Sigmoid colon (tissue), 6 donors: ENCODE measurements at regions not wholly inside any gene's neighbourhood (a gene's known extent, or its start where the extent isn't known, plus 50 kb on each side); places are given as distances from the start of the nearest gene placed in this dataset.

ENCODE experiments used
- DNase-seq: peaks from one replicate; pipeline ENCODE4 v3.0.0-alpha.2; 2019
- H3K27ac ChIP-seq, 4 donors: fragments of 200-600 bp; sonication (generic); one replicate each; pipeline ENCODE4 v1.5.1; 2016 to 2019; ENCODE audit warnings: mild to moderate bottlenecking in 1 of 4
- H3K27me3 ChIP-seq, 3 donors: fragments of 200-600 bp; sonication (generic); one replicate each; pipeline ENCODE4 v1.5.1; 2019; ENCODE audit warnings: mild to moderate bottlenecking in 1 of 3
- H3K36me3 ChIP-seq, 4 donors: fragments of 200-600 bp; sonication (generic); one replicate each; pipeline ENCODE4 v1.5.1; 2016 to 2019
- H3K4me1 ChIP-seq, 4 donors: fragments of 200-600 bp; sonication (generic); one replicate each; pipeline ENCODE4 v1.5.1; 2017 to 2019
- H3K4me3 ChIP-seq, 4 donors: fragments of 200-600 bp; sonication (generic); one replicate each; pipeline ENCODE4 v1.5.1; 2017 to 2019; ENCODE audit warnings: mild to moderate bottlenecking in 2 of 4, moderate library complexity in 1 of 4
- H3K9me3 ChIP-seq, 4 donors: fragments of 200-600 bp in 3 of 4; sonication (generic) in 3 of 4; one replicate each; pipeline versions ENCODE4 v1.5.1 to v1.6.1; 2013 to 2019
- EP300 ChIP-seq, 4 donors: sonication (generic); formaldehyde crosslinking; IDR thresholded peaks; one replicate each; pipeline ENCODE4 v1.6.1; 2017; ENCODE audit warnings: antibody characterized with exemption in 4 of 4
- POLR2A ChIP-seq, 2 donors: fragments of 450-650 bp; IDR thresholded peaks; one replicate each; pipeline ENCODE4 v1.6.1; 2016; ENCODE audit warnings: antibody characterized with exemption in 2 of 2, mild to moderate bottlenecking in 2 of 2, moderate library complexity in 2 of 2
- POLR2AphosphoS5 ChIP-seq, 4 donors: sonication (generic); formaldehyde crosslinking; IDR thresholded peaks; one replicate each; pipeline ENCODE4 v1.6.1; 2017; ENCODE audit warnings: antibody characterized with exemption in 4 of 4
- WGBS, 2 donors: extraction: QIAGEN DNeasy Blood & Tissue Kit; methylation state at CpG; one replicate each; pipeline ENCODE4 v1.1.7; 2013; 5-methylcytosine and 5-hydroxymethylcytosine counted together
- intact Hi-C: fragments of 100-400 bp; cut with DNase I; formaldehyde crosslinking; loops from one replicate; pipeline ENCODE4 v1.15.1; 2023
- TF ChIP-seq, protein P1 (sequence below), 4 experiments: fragments of 450-650 bp in 3 of 4; fragments of 200-600 bp in 1 of 4; IDR thresholded peaks; one replicate each; pipeline ENCODE4 v1.5.1; 2016 to 2019; ENCODE audit warnings: antibody characterized with exemption in 4 of 4, mild to moderate bottlenecking in 3 of 4, moderate library complexity in 2 of 4
- donor health status: healthy with polysubstance abuse.
- donor health status: healthy.

DNA sequence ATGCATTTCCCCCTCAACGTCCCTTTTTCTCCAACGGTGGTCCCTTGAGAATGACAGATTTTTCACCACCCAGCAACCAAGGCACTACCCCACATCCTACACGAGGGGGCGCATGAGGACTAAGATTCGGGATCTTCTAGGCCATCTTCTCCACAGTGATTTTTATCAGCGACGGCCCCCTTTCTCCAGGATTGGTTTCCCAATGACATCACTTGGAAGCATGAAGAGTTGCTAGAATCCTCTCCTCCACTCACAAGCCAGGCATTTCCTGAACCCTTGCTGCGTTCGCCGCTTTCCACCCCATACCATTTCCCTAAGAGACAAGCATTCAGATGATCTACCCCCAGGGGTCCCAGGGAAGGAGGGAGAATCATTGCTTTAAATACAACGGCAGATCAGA is 252.0 kb downstream of the HIVEP2 start:
- no peaks in the 10 kb centered on the region for H3K36me3 ChIP-seq
- H3K27ac ChIP-seq: no peak overlapping the region
- peaks cover 0 to 34% (median 20%) of the 10 kb centered on the region in 4 donors for H3K4me1 ChIP-seq
- no peaks in the 10 kb centered on the region for H3K27me3 ChIP-seq
- 28% methylated on average over 11 of the region's 11 CpGs for WGBS, 2 donors
- no peaks in the 10 kb centered on the region for H3K9me3 ChIP-seq
- DNase-seq: peak; percentile 82
- intact Hi-C loops: loop anchor here (2.0 to 10.0 kb wide), 5 partner anchors 216 to 734 kb away; partner anchors contain the start of gene HIVEP2
- no peak for TF ChIP-seq EP300 (IDR thresholded peaks at IDR 0.05)
- TF ChIP-seq POLR2AphosphoS5 (IDR thresholded peaks at IDR 0.05): no peak
- TF ChIP-seq, protein P1, sequence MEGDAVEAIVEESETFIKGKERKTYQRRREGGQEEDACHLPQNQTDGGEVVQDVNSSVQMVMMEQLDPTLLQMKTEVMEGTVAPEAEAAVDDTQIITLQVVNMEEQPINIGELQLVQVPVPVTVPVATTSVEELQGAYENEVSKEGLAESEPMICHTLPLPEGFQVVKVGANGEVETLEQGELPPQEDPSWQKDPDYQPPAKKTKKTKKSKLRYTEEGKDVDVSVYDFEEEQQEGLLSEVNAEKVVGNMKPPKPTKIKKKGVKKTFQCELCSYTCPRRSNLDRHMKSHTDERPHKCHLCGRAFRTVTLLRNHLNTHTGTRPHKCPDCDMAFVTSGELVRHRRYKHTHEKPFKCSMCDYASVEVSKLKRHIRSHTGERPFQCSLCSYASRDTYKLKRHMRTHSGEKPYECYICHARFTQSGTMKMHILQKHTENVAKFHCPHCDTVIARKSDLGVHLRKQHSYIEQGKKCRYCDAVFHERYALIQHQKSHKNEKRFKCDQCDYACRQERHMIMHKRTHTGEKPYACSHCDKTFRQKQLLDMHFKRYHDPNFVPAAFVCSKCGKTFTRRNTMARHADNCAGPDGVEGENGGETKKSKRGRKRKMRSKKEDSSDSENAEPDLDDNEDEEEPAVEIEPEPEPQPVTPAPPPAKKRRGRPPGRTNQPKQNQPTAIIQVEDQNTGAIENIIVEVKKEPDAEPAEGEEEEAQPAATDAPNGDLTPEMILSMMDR (IDR thresholded peaks at IDR 0.05): peak; percentile 78 to 96 (median 94)
- no peak overlapping the region for H3K4me3 ChIP-seq

DNA sequence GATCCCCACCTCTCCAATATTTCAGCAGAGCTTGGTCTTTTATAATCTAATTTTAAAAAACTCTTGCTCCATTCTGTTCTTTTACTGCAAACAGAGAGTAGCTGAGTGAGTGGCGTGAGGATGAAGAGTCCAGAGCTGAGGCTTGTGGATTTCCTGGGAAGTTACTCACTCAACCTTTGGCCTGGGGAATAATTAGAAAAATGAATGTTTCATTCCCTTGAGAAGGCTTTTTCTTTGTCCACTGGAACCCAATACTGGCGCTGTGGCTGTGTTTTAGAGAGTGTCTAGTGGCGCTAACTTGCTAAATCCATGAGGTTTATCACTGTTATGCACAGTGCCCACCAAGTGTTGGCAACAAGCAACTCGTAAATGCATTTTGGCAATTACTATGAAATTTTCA is 251.5 kb downstream of the HIVEP2 start:
- 66 to 86% methylated on average over 4 of the region's 4 CpGs for WGBS, 2 donors
- Histone ChIP-seq H3K27ac (no peak overlapping the region), H3K4me1 (peaks cover 0 to 34% (median 20%) of the 10 kb centered on the region in 4 donors), H3K9me3 (no peaks in the 10 kb centered on the region), H3K27me3 (no peaks in the 10 kb centered on the region), H3K36me3 (no peaks in the 10 kb centered on the region), H3K4me3 (no peak overlapping the region)
- intact Hi-C loops: loop anchor here (2.0 to 10.0 kb wide), 5 partner anchors 216 to 733 kb away; partner anchors contain the start of gene HIVEP2
- no peak for TF ChIP-seq EP300 (IDR thresholded peaks at IDR 0.05)
- TF ChIP-seq, protein P1 (IDR thresholded peaks at IDR 0.05): no peak
- TF ChIP-seq POLR2AphosphoS5 (IDR thresholded peaks at IDR 0.05): no peak
- TF ChIP-seq POLR2A (IDR thresholded peaks at IDR 0.05): no peak
- no peak for DNase-seq

DNA sequence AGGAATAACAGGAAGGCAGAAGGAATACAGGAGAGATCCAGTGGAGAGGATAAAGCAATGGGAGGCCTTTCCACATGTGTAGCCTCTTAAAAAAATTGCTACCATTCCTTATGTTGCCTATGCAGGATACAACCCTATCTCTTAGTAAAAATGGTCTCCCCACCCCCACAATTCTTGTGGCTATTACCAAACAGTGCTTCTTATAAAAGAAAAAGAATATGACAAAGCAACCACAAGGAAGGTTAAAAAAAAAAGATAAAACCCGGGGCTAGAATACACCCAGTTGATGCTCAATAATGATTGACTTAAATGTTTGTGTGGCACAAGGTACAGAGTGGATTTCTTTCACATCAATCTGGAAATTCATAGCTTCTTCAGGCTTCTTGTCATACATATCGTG is 250.9 kb downstream of the HIVEP2 start:
- Histone ChIP-seq H3K4me3 (no peak overlapping the region), H3K27me3 (no peaks in the 10 kb centered on the region), H3K9me3 (no peaks in the 10 kb centered on the region), H3K36me3 (no peaks in the 10 kb centered on the region), H3K4me1 (peaks cover 0 to 34% (median 20%) of the 10 kb centered on the region in 4 donors), H3K27ac (no peak overlapping the region)
- intact Hi-C loops: loop anchor here (5.0 to 10.0 kb wide), 3 partner anchors 217 to 581 kb away; partner anchors contain the start of gene HIVEP2
- no peak for DNase-seq
- TF ChIP-seq POLR2AphosphoS5 (IDR thresholded peaks at IDR 0.05) (no peak), EP300 (IDR thresholded peaks at IDR 0.05) (no peak), POLR2A (IDR thresholded peaks at IDR 0.05) (no peak)
- TF ChIP-seq, protein P1 (IDR thresholded peaks at IDR 0.05): no peak
- 74 to 76% methylated on average over 2 of the region's 2 CpGs for WGBS, 2 donors

DNA sequence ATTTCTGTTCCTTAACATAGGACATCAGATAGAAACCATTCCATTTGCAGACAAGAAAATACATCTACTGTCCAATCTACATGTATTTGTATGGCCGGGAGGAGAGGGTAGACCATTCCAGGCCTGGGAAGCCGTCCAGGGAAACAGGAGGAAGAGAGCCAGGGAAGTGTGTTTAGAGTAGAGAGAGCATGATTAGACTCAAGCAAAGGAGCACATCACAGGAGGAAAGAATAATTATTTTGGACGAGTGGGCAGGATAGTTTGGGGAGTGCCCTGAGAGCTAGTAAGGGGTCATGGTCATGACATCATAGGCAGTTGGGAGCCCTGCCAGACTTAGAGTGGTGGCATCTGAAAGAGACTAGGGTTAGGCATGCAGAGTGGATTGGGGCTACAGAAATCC is 250.0 kb downstream of the HIVEP2 start:
- Histone ChIP-seq H3K27me3 (no peaks in the 10 kb centered on the region), H3K4me1 (peaks cover 0 to 34% (median 20%) of the 10 kb centered on the region in 4 donors), H3K27ac (peak overlapping the region in 2 of 4 donors; percentile 42 to 44), H3K36me3 (no peaks in the 10 kb centered on the region), H3K9me3 (no peaks in the 10 kb centered on the region), H3K4me3 (no peak overlapping the region)
- intact Hi-C loops: loop anchor here (10.0 kb wide), 1 partner anchor 580 kb away; no protein-coding TSS in a partner anchor
- no peak for TF ChIP-seq POLR2A (IDR thresholded peaks at IDR 0.05)
- 67 to 72% methylated on average over 3 of the region's 3 CpGs for WGBS, 2 donors
- DNase-seq: no peak

DNA sequence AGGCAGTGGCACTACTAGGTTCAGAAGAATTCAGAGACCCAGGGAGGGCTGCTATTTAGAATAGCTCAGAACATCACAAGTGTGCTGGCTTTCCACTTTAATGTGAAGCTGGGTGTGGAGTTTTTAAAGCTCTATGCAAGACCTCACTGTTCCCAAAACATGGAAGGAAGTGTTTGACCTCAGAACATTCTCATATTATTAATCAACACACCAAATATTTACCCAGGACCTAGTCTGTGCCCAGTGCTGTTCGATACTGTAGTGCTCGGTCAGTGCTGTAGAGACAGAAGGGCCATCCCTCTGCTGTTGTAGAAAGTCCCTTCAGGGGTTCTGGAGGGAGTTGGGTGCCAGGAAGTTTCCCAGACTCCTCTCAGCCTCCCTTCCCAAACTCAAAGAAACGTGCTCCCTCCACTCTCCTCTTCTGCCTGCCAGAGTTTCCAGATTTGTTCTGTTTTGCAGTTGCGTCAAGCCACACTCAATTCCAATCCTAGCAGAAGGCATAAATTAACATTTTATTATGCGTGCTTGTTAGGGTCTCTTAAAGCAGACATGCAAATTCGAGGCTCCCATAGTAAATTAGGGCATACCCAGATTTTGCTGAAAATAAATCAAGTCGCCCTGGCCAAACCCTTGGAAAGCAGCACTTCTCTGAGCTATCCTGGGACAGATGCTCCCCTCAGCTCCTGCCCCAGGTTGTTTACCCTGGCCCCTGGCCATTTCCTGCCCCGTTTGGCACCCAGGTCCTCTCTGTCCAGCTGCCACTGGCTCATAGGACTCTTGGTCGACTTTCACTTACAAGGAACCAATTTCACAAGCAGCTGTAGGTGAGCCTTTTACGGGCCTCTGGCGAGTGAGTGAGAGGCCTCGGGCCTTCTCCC is 248.6 kb downstream of the HIVEP2 start:
- no peak for DNase-seq
- H3K36me3 ChIP-seq: no peaks in the 10 kb centered on the region
- H3K4me3 ChIP-seq: no peak overlapping the region
- H3K9me3 ChIP-seq: no peaks in the 10 kb centered on the region
- peak overlapping the region in 1 of 4 donors; percentile 44 for H3K27ac ChIP-seq
- no peaks in the 10 kb centered on the region for H3K27me3 ChIP-seq
- H3K4me1 ChIP-seq: peaks cover 0 to 34% (median 20%) of the 10 kb centered on the region in 4 donors
- TF ChIP-seq, protein P1 (IDR thresholded peaks at IDR 0.05): no peak
- no peak for TF ChIP-seq POLR2A (IDR thresholded peaks at IDR 0.05)
- no peak for TF ChIP-seq POLR2AphosphoS5 (IDR thresholded peaks at IDR 0.05)
- no peak for TF ChIP-seq EP300 (IDR thresholded peaks at IDR 0.05)
- intact Hi-C loops: loop anchor here (10.0 kb wide), 1 partner anchor 578 kb away; no protein-coding TSS in a partner anchor
- 33 to 67% methylated on average over 12 of the region's 12 CpGs for WGBS, 2 donors
